Amygdala (tissue), 56 donors: ENCODE measurements at regions not wholly inside any gene's neighbourhood (a gene's known extent, or its start where the extent isn't known, plus 50 kb on each side); places are given as distances from the start of the nearest gene placed in this dataset.
"Not testable (repeated sequence)": the region's sequence is repeated elsewhere in the genome, so short reads cannot be mapped to it uniquely, and the experiment has no call there.

Experiments used
- DNase-seq, 56 donors: peaks; one replicate each; lab custom pipeline; 2025; lab: John Stamatoyannopoulos, UW

DNA sequence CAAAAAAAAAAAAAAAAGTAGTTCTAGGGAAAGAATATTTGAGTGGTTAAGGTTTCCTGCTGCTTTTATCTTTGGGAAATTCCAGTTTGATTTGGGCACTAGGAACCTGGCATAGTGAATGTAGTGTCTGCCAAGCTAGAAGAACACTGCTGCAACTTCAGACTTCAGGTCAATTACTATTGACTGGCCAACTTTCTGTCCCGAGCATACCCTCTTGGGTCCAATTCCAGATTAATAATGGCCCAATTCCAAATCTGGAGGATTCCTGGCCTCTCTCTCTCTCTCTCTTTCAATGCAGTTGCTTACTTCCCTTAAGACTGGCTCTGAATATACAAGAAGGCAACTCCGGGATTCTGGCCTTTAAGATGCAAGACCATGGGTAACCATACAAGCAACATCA is 74.9 kb downstream of the ANKEF1 start:
- DNase-seq = peak in 5 of 56 donors; percentile 11 to 31 (median 21)

- DNase-seq = no peak
Observed at GRCh38 chr20:10110151-10110550, 75.4 kb downstream of the ANKEF1 start.

- DNase-seq = no peak
Observed at GRCh38 chr20:10111139-10111958, 76.6 kb downstream of the ANKEF1 start.

DNA sequence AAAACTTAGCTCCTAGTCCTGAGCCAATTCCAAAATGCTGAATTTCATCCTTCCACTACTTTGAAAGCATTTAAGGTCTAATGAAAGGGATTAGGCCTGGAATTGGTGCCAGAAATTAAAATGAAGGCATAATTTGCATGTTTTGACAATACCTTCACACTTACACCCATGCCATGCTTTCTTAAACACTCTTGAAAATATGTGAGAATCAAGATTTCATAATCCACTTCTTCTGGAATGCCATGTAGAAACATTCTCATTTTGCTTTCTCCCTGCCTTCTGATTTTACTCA is 77.1 kb downstream of the ANKEF1 start:
- no peak for DNase-seq

- DNase-seq = no peak
Observed at GRCh38 chr20:10113746-10114145, 79.0 kb downstream of the ANKEF1 start.

DNA sequence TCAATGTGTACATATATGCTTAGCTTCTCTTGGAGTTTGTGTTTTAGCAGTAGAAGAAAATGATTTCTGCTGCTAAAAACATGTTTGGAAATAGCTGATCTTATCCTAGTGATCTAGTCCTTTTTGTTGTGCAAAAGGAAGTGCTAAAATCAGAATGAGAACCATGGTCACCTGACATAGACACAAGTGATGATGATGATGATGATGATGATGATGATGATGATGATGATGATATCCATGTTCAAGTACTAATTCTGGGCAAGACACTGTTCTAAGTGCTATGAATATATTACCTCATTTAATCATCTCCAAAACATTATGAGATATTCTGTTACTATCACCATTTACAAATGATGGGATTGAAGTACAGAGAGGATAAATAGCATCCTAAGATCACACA is 79.8 kb downstream of the ANKEF1 start:
- DNase-seq = no peak

- DNase-seq = no peak
Observed at GRCh38 chr20:10115021-10115420, 80.2 kb downstream of the ANKEF1 start.

DNA sequence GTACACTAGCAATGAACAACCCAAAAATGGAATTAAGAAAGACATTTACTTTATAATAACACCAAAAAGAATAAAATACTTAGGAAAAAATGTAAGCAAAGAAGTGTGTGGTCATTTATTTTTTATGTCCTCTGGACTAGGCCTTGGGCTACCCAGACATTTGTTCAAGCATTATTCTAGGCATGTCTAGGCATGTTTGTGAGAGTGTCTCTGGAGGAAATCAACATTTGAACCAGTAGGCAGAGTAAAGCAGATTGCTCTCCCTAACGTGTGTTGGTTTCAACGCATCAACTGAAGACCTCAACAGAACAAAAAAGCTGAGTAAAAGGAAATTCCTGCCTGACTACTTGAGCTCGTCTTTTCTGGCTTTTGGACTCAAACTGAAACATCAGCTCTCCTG is 84.5 kb downstream of the ANKEF1 start:
- no peak for DNase-seq

DNA sequence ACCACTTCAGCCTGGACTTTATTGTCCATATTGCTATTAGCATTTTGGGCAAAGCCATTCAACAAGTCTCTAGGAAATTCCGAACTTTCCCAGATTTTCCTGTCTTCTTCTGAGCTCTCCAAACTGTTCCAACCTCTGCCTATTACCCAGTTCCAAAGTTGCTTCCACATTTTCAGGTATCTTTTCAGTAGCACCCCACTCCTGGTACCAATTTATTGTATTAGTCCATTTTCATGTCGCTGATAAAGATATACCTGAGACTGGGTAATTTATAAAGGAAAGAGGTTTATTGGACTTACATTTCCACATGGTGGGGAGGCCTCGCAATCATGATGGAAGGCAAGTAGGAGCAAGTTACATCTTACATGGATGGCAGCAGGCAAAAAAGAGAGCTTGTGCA is 90.1 kb downstream of the ANKEF1 start:
- DNase-seq = not testable (repeated sequence)

GRCh38 chr20:10125757-10126156 is 91.0 kb downstream of the ANKEF1 start:
- no peak for DNase-seq

DNA sequence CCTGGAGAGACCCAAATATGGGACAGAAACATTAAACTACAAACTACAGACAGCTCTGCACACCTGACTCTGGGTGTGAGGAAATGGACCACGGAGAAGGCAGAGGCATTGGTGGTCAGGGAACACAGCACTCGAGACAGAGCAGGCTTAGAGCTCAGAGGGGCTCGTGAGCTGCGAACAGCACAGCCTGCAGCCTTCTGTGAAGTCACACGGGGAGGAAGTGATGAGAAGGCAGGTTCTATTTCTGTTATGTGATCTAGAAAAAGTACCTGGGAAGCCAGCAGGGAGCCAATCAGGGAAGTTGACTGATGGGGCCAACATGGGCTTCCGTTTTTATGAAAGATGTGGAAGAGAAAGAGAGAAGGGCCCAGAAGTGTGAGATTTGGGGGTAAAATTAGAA is 88.9 kb upstream of the SNAP25 start:
- DNase-seq = peak in 1 of 56 donors; percentile 7

DNA sequence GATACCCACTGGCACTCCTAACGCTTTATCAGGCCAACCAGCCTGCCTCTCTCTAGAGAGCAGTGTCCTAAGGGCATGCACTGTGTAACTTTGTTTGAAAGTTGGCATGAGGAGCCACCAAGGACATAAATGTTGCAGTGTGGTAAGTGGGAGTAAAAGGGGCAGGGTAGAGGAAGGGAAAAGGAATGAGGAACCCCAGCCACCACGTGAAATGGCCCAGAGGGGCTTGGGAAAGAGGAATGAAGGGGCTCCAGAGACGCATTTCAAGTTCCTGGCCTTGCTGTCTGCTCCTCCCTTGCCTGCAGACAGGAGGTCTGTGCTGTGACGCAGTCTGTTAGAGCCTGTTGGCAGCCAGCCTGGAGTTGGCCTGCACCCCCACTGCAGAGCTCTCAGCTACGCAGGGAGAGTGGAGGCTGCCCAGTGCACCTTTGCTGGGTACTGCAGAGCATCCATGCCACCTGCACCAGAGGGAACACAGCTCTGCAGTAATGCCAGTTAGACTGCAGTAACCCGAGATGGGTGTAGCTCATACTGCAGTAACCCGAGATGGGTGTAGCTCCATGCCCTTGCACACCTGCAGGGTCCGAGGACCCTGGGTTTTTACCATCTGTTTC is 86.8 kb upstream of the SNAP25 start:
- DNase-seq = peak in 36 of 56 donors; percentile 4 to 76 (median 38)

DNA sequence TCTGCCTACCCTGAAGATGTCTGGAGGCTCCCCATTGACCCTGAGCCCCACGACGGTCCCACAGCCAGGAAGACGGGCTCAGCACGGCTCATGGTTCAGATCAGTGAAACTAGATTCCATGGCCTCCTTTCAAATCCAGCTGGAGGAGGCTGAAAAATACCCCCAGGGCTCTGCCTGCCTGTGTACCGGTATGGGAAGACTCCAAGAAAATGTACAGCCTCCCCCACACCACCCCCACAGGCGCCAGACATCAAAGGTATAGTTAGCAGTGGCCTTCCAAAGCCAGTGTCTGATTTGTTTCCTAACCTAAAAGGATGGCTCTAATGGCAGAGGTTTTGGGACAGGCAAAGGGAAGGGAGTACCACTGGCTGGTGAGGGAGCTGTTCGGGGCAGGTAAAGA is 86.2 kb upstream of the SNAP25 start:
- DNase-seq = no peak

DNA sequence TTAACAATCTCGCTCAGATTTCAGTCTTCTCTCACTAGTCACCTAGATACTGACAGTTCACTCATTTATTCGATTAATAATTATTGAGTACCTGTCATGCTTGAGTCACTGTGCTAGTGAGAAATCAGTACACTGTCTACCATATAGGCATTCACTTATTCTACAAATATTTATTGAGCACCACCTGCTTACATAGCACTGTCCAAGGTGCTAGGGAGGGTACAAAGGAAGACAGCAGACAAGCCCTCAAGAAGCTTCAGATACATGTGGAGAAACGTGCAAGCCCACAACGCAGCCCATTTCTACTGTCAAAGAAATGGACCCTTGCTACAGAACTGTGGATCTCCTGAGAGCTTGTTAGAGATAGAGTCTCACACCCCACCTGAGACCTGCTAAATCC is 85.1 kb upstream of the SNAP25 start:
- DNase-seq = no peak

DNA sequence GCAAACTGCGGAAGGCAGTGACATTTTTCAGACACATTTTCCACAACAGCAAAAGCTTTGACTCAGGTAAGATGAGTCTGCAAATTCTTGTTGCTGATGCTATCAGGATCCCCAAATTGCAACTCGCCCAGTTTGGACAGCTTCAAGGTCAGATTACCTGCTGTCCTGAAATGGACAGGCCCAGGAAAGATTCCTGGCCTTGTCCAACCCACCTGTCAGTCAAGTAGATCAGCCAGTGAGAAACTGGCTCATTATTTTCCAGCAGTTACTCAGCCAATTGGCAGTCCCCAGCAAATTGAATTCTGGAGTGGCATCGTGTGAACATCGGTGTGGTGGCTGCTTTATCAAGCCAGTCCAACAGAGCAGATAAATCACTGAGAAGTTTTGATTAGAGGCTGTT is 84.5 kb upstream of the SNAP25 start:
- no peak for DNase-seq

DNA sequence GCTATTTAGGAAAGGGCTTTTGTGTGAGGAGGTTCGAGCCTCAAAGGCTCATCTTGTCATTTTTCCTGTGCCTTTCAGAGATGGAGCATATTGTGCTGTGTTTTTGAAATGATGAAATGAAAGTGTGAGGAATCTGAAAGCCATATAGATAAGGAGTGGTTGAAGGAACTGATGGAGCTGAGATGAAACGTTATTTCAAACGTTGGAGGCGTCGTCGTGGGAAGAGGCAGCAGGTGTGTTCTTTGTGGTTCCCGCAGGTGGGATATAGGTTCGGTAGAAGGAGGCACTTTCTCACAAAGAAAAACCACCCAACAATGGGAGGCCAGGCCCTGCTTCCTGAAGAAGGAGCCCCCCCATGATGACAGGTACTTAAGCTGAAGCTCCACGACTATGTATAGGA is 83.2 kb upstream of the SNAP25 start:
- DNase-seq = no peak

- no peak for DNase-seq
Observed at GRCh38 chr20:10137032-10137431, 81.6 kb upstream of the SNAP25 start.

GRCh38 chr20:10137533-10137932 is 81.1 kb upstream of the SNAP25 start:
- no peak for DNase-seq

- DNase-seq = no peak
Observed at GRCh38 chr20:10157549-10157948, 61.1 kb upstream of the SNAP25 start.

DNA sequence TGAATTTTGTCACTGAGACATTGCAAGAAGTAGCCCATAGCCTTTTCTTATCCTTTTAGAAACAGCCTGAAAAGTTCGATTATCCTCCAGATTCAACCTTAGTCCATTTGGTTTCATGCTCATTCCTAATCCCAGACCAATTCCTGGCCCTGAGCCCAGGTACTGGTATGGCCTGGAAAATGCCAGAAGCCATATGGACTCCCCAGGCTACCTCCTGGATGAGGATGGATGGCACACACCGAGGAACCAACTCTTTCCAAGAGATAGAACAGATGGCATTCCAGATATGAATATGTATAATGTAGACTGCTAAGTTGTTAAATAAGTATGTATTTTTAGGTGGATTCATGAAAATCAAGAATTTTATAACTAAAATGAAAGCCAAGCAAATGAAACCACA is 51.6 kb upstream of the SNAP25 start:
- DNase-seq = no peak

DNA sequence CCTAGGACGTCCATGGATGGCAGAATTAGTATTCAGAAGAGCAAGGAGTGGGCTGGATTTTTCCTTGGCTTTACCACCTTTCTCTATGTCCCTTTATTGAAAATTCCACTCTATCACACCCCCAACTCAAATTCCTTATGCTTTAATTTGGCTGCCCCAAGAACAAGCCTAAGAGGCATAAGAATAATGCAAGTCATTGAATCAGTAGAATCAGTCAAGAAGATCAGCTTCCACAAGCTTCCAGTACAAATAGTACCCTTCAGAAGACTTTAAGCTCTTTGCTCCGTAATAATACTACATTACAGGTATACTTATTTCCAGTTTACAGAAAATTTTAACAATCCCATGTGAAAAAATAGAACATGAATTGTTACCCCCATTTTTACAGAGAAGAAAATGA is 51.0 kb upstream of the SNAP25 start:
- DNase-seq = no peak
